Posterior vena cava (tissue), 2 donors: ENCODE measurements at regions not wholly inside any gene's neighbourhood (a gene's known extent, or its start where the extent isn't known, plus 50 kb on each side); places are given as distances from the start of the nearest gene placed in this dataset.
"Not testable (repeated sequence)": the region's sequence is repeated elsewhere in the genome, so short reads cannot be mapped to it uniquely, and the experiment has no call there.

ENCODE experiments used
- DNase-seq: peaks from one replicate; pipeline ENCODE4 v3.0.0-alpha.2; 2020; ENCODE audit warnings: low spot score
- intact Hi-C, 2 donors: fragments of 100-400 bp; cut with DNase I; formaldehyde crosslinking; loops; one replicate each; pipeline versions ENCODE4 v1.14.1 to v1.14.2; 2022 to 2023
- donor health status: DM: yes; HTN: yes; CAD: no.
- donor health status: DM: yes; HTN: yes; CAD: no.

- DNase-seq, intact Hi-C loops: not testable (repeated sequence)
Observed at GRCh38 chr12:54799966-54800365, 54.4 kb upstream of the MUCL1 start.

DNA sequence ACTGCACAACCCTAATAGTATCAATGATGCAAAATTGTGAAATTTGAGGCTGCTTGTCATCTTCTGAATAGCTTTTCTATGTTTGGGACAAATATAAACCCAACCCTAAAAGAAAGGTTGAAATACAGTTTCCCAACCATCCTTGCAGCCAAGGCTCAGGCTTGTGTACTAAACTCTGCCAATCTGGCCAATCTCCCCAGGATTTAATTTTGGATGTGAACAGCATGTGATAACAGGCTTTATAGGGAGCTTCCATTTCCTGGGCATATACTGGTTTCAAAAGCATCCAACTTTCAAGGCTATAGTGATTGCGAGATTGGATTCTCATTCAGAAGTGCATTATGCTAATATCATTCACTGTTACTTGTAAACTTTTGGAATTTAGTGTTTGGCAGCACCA is 55.7 kb upstream of the MUCL1 start:
- intact Hi-C loops, result no loop called here
- no peak for DNase-seq

GRCh38 chr12:54796991-54797390 is 57.3 kb upstream of the MUCL1 start:
- intact Hi-C loops, result no loop called here

DNA sequence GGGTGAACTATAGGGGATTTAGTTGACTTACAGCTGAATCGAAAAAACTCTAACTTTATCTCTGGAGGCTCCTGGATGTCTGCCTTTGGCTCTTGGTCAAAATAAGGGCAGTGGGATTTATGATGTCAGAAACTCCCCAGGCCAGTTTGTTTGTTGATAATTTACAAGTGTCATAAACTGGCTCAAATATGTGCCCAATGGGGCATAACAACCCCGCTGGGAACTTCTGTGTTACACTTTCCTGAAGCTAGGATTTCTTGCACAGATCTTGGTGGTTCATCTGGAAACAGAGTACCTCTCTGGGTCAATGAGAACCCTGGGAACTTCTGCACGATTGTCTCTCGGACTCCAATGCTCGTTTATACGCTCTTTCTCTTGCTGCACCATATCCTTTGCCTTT is 58.7 kb upstream of the MUCL1 start:
- intact Hi-C loops, result no loop called here

More at GRCh38 chr12:54796991-54797390, 57.3 kb upstream of the MUCL1 start:
- DNase-seq, result no peak

DNA sequence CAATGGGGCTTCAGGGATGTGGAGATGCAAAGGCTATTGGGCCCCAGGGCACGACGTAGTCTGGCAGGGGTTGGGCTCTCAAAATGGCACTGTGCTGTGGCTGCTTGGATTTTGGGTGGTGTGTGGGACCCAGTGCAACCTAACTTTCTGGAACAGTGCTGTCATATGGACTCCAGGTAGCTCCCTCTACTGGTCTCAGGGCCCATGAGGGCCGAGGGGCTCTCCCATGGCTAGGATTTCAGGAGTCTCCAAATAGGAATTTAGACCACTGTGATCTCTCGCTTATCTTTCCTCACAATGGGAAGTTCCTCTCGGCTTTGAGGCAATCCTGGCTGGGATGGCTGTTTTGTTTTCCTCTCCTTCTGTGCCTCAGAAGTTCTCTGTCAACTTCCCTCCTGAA is 68.2 kb upstream of the MUCL1 start:
- intact Hi-C loops, result no loop called here

More for the DNA sequence above, 58.7 kb upstream of the MUCL1 start:
- no peak for DNase-seq

DNA sequence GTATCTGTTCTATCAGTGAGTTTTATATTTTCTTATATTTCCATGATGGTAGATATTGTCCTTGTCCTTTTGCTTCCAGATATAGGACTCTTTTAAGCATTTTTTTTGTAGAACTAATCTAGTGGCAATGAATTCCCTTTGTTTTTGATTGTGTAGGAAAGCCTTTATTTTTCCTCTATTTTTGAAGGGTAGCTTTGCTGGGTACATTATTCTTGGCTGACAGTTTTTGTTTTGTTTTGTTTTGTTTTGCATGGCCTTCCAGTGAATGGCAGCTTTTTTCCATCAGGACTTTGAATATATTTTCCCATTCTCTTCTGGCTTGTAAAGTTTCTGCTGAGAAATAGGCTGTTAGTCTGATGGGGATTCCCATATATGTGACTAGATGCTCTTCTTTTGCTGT is 70.2 kb upstream of the MUCL1 start:
- DNase-seq, result no peak
- intact Hi-C loops, result no loop called here

More for the DNA sequence above, 68.2 kb upstream of the MUCL1 start:
- DNase-seq, result no peak

GRCh38 chr12:54777031-54777430 is 77.3 kb upstream of the MUCL1 start:
- intact Hi-C loops, DNase-seq: not testable (repeated sequence)

DNA sequence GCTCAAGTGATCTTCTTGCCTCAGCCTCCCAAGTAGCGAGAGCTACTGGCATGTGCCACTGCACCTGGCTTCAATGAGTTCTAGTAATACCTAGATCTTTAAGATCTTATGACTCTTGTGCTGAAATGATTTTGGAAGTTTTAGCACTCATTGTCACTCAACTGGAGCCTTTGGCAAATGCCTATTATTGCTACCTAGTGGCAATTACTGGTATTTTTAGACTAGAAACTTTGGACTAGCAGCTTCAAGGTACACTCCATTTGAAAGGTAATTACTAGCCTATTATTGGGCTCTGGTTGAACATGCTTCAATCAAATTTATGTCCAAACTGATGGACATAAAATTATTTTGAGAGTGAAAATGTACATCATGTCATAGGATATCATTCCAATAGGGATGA is 80.7 kb upstream of the MUCL1 start:
- intact Hi-C loops, result no loop called here
- DNase-seq, result no peak

- no peak for DNase-seq
- intact Hi-C loops, result no loop called here
Observed at GRCh38 chr12:54765652-54766051, 88.7 kb upstream of the MUCL1 start.

GRCh38 chr12:54762390-54762789 is 91.9 kb upstream of the MUCL1 start:
- intact Hi-C loops, result no loop called here
- no peak for DNase-seq

GRCh38 chr12:54759751-54760150 is 94.6 kb upstream of the MUCL1 start:
- intact Hi-C loops, result no loop called here
- no peak for DNase-seq

DNA sequence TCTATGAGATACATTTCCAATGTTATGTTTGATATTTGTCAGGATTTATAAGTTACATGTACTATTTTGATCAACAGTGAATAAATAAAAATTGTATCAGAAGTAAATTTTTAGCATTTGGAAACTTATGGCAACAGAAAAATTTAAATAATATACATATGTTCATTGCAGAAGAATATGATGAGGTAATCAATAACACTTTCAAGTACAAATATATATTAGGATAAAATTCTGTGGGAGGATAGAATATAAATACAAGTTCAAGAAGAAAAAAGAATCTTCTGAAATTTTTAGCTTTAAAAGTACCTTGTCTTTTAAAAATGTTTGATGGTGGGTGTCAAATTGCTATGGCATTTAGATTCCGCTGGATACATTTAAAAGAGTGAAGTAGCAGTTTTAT is 102.8 kb upstream of the MUCL1 start:
- DNase-seq, result no peak
- intact Hi-C loops, result no loop called here

DNA sequence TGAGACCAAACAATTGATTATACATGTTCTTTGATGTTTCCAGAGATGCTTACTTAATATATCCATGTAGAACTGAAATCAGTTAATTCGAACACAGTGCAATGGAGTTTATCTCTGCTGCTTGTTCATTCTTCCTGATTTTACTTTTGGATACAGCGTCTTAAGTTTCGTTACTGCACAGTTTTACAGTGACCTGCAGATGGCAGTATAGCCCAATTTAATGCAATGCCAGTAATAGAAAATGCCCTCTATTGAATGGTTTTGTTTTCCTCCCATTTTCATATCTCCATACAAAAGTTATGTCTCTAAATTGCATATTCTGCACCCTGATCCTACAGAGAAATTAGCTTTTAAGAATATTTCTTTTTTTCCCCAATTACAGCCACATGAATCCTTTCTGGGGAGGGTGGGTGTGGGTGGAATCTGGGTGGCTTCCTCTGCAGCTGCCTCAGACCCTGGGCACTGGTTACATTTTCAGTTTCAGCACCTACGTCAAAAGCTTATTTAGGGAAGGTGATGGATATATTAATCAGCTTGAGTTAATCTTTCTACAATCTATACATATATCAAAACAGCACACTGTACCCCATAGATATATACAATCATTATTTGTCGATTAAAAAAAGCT is 101.1 kb upstream of the DCD start:
- no peak for DNase-seq
- intact Hi-C loops, result no loop called here

GRCh38 chr12:54744590-54744989 is 96.4 kb upstream of the DCD start:
- intact Hi-C loops, result no loop called here
- no peak for DNase-seq

- no peak for DNase-seq
Observed at GRCh38 chr12:54740882-54741281, 92.7 kb upstream of the DCD start.

DNA sequence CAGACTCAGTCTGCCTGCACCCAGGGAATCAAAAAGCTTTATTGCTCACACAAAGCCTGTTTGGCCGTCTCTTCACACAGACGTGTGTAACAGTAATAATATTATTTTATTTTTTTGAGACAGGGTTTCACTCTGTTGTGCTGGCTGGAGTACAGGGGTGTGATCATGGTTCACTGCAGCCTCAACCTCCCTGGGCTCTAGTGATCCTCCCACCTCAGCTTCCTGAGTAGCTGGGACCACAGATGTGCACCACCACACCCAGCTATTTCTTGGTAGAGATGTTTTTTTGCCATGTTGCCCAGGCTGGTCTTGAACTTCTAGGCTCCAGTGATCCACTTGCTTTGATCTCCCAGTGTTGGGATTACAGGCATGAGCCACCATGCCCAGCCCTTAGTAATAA is 88.4 kb upstream of the DCD start:
- intact Hi-C loops, result no loop called here

More at GRCh38 chr12:54740882-54741281, 92.7 kb upstream of the DCD start:
- intact Hi-C loops, result no loop called here

DNA sequence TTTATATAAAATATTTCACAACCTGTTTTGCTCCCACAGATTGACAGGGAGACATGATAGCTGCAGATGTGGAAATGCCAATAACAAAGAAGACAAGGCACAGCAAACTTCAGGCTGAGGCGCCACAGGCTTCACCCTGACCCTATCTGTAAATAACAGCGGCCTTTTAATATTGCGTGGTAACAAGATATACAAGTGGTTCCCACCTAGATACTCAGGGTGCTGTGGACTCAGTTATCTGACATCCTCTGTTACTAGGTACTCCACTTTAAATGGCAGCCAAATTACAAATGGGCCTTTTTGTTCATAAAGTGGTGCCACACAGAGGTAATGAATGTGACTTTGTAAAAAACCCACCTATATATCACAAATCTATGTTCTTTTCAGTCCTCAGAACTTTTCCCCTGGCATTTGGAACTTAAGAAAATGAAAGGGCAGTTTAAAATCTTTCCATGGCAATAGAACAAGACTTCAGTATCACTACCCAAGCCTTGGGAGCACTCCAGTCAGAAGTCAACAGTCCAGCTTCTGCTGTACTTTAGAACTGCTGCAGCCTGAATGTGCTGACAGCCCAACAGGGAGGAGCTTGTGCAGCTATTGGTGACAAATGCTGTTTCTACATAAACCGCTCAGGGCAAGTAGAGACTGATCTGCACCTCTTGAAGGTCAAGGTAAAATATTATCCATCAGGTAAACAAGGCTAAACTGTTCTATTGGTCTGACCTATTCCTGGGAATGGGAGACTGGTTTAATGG is 86.2 kb upstream of the DCD start:
- intact Hi-C loops, result no loop called here

More for the DNA sequence above, 88.4 kb upstream of the DCD start:
- no peak for DNase-seq

GRCh38 chr12:54725233-54725843 is 77.2 kb upstream of the DCD start:
- intact Hi-C loops, result loop anchor here in 1 of 2 donors (10.0 kb wide), 1 partner anchor 889 kb away; no protein-coding TSS in a partner anchor
- no peak for DNase-seq

More for the DNA sequence above, 86.2 kb upstream of the DCD start:
- no peak for DNase-seq

DNA sequence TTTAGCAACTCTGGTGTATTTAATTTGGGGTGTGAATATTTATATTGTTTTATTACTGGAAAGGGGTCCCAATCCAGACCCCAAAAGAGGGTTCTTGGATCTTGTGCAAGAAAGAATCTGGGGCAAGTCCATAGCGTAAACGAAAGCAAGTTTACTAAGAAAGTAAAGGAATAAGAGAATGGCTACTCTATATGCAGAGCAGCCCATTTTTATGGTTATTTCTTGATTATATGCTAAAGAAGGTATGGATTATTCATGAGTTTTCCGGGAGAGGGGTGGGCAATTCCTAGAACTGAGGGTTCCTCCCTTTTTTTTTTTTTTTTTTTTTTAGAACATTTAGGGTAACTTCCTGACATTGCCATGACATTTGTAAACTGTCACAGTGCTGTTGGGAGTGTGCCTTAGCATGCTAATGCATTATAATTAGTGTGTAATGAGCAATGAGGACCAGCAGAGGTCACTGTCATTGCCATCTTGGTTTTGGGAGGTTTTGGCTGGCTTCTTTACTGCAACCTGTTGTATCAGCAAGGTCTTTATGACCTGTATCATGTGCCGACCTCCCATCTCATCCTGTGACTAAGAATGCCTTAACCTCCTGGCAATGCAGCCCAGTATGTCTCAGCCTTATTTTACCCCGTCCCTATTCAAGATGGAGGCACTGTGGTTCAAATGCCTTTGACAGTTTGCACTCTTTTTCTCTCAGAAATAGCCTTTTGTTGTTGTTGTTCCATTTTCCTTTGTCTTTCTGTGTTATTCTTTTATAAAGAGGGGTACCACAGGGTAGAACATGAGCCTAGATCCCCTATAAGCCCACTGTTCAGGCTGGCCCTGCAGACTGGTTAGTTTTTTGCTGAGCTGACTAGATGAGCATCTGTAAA is 75.5 kb upstream of the DCD start:
- intact Hi-C loops, result loop anchor here in 1 of 2 donors (10.0 kb wide), 1 partner anchor 891 kb away; no protein-coding TSS in a partner anchor
- no peak for DNase-seq
